Activated CD8-positive, alpha-beta memory T cell treated with anti-CD3 and anti-CD28 coated beads, Interleukin-2, amount 50 U/mL, for 1 hour (primary cell): ENCODE measurements at regions not wholly inside any gene's neighbourhood (a gene's known extent, or its start where the extent isn't known, plus 50 kb on each side); places are given as distances from the start of the nearest gene placed in this dataset.
"Not testable (repeated sequence)": the region's sequence is repeated elsewhere in the genome, so short reads cannot be mapped to it uniquely, and the experiment has no call there.

Experiments
- DNase-seq: peaks from one replicate; pipeline ENCODE4 v3.0.0-alpha.2; 2020; ENCODE audit errors: extremely low read depth

- DNase-seq = no peak
Measured at GRCh38 chr9:29212397-29213387, 1639.4 kb upstream of the C9orf72 start.

GRCh38 chr9:29213417-29214153, 1640.3 kb upstream of the C9orf72 start, which contains the start of gene LINGO2:
LINGO2 (minus strand) TSS chr9:29213601.
- no peak for DNase-seq

GRCh38 chr9:29214154-29214689, 1640.9 kb upstream of the C9orf72 start:
- no peak for DNase-seq

- no peak for DNase-seq
Measured at GRCh38 chr9:29214690-29215253, 1641.5 kb upstream of the C9orf72 start.

GRCh38 chr9:29217966-29218365, 1644.7 kb upstream of the C9orf72 start:
- DNase-seq = no peak

- no peak for DNase-seq
Measured at GRCh38 chr9:29220596-29221251, 1647.4 kb upstream of the C9orf72 start.

- DNase-seq = no peak
Measured at GRCh38 chr9:29228558-29228957, 1655.3 kb upstream of the C9orf72 start.

- DNase-seq = no peak
Measured at GRCh38 chr9:29230931-29231330, 1657.7 kb upstream of the C9orf72 start.

- DNase-seq = no peak
Measured at GRCh38 chr9:29233193-29233592, 1659.9 kb upstream of the C9orf72 start.

GRCh38 chr9:29241320-29241719, 1668.0 kb upstream of the C9orf72 start:
- no peak for DNase-seq

GRCh38 chr9:29245351-29245750, 1672.1 kb upstream of the C9orf72 start:
- no peak for DNase-seq

GRCh38 chr9:29270400-29270799, 1697.1 kb upstream of the C9orf72 start:
- DNase-seq = not testable (repeated sequence)

GRCh38 chr9:29282121-29282520, 1708.8 kb upstream of the C9orf72 start:
- no peak for DNase-seq

GRCh38 chr9:29285818-29286217, 1712.5 kb upstream of the C9orf72 start:
- no peak for DNase-seq

GRCh38 chr9:29289365-29289764, 1716.1 kb upstream of the C9orf72 start:
- no peak for DNase-seq

GRCh38 chr9:29290516-29290915, 1717.2 kb upstream of the C9orf72 start:
- no peak for DNase-seq

- DNase-seq = no peak
Measured at GRCh38 chr9:29297592-29297991, 1724.3 kb upstream of the C9orf72 start.

- no peak for DNase-seq
Measured at GRCh38 chr9:29311221-29311620, 1737.9 kb upstream of the C9orf72 start.

- DNase-seq = no peak
Measured at GRCh38 chr9:29312327-29312726, 1739.0 kb upstream of the C9orf72 start.

- no peak for DNase-seq
Measured at GRCh38 chr9:29319736-29320513, 1746.6 kb upstream of the C9orf72 start.

- no peak for DNase-seq
Measured at GRCh38 chr9:29322240-29322639, 1749.0 kb upstream of the C9orf72 start.
